ENCODE measurements at regions not wholly inside any gene's neighbourhood (a gene's known extent, or its start where the extent isn't known, plus 50 kb on each side); places are given as distances from the start of the nearest gene placed in this dataset.
"Not testable (repeated sequence)": the region's sequence is repeated elsewhere in the genome, so short reads cannot be mapped to it uniquely, and the experiment has no call there.

DNA sequence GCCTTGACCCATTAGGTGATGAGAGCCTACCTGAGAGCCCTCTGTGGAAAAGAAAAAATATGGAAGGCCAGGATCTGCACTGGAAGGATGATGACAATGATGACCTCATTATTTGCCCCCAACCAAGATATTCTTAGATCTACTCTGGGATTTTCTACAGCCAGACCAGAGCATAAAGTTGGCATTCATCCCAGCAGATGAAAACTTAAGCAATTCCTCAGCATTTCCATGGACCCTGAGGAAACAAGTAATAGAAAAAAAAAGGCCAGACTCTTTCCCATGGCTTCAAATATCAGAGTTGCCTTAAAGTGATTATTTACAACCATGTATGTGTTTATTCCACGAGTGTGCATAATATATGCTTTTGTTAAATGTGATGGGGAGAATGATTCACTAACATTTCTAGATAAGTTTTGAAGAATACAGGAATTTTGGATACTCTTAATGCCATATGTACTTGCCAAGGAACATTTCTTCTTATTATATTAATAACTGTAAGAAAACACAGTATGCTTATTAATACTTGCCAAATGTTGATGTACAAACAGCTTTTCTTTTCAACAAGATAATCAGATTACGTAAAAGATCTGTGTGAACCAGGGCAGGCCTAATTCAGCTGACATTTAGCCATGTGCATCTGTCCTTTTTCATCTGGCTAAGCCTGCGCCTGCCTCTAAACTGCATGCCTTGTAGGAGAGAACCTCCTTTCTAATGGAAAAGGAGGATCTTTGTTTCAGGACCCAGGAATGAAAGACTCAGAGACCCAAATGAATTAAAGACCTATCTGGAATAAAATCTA is 94.8 kb downstream of the ARRDC3 start (continued):
- TF ChIP-seq, protein P1, sequence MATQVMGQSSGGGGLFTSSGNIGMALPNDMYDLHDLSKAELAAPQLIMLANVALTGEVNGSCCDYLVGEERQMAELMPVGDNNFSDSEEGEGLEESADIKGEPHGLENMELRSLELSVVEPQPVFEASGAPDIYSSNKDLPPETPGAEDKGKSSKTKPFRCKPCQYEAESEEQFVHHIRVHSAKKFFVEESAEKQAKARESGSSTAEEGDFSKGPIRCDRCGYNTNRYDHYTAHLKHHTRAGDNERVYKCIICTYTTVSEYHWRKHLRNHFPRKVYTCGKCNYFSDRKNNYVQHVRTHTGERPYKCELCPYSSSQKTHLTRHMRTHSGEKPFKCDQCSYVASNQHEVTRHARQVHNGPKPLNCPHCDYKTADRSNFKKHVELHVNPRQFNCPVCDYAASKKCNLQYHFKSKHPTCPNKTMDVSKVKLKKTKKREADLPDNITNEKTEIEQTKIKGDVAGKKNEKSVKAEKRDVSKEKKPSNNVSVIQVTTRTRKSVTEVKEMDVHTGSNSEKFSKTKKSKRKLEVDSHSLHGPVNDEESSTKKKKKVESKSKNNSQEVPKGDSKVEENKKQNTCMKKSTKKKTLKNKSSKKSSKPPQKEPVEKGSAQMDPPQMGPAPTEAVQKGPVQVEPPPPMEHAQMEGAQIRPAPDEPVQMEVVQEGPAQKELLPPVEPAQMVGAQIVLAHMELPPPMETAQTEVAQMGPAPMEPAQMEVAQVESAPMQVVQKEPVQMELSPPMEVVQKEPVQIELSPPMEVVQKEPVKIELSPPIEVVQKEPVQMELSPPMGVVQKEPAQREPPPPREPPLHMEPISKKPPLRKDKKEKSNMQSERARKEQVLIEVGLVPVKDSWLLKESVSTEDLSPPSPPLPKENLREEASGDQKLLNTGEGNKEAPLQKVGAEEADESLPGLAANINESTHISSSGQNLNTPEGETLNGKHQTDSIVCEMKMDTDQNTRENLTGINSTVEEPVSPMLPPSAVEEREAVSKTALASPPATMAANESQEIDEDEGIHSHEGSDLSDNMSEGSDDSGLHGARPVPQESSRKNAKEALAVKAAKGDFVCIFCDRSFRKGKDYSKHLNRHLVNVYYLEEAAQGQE (IDR thresholded peaks at IDR 0.05): no peak
- TF ChIP-seq E2F6 (IDR thresholded peaks at IDR 0.05; ENCODE audit: borderline replicate concordance, low read depth) (no peak), ELK1 (IDR thresholded peaks at IDR 0.05; ENCODE audit: low read depth, low read length) (no peak), JUN (IDR thresholded peaks at IDR 0.05) (no peak), NR3C1 (IDR thresholded peaks at IDR 0.05) (no peak), HDAC2 (IDR thresholded peaks at IDR 0.05) (no peak), HOXB5 (CRISPR knock-in tag; IDR thresholded peaks at IDR 0.05) (no peak)

DNA sequence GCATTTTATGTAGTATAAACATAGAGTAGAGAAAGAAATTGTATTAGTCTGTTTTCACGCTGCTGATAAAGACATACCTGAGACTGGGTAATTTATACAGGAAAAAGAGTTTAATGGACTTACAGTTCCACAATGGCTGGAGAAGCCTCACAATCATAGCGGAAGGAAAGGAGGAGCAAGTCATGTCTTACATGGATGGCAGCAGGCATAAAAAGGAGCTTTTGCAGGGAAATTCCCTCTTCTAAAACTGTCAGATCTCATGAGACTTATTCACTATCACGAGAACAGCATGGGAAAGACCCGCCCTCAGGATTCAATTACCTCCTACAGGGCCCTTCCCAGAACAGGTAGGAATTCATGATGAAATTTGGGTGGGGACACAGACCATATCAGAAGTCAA is 98.1 kb downstream of the ARRDC3 start:
- POLR2A ChIA-PET; H3K4me2 ChIP-seq; ATAC-seq; H3K9me3 ChIP-seq; FAIRE-seq; H3K4me3 ChIP-seq; DNase-seq (ENCODE audit: low read depth in 1 of 2, low spot score in 1 of 2): not testable (repeated sequence)
- Histone ChIP-seq H3K4me1 (peaks cover 34% of the 10 kb centered on the region), H3K27ac (peak overlapping the region in 1 of 2 experiments; percentile 94; a peak in 3 of 6 replicates)
- WGBS (ENCODE audit: missing lambda C conversion rate): 86% methylated on average over 4 of the region's 4 CpGs
- CTCF ChIA-PET: interaction anchor here (0.6 kb wide), 1 partner anchor 151 kb away, joined by 5 read pairs; no protein-coding TSS in a partner anchor

- Histone ChIP-seq H3K9me3 (peaks cover 4% of the 10 kb centered on the region; the same call in 1 of the 3 replicates), H3K4me1 (peaks cover 38% of the 10 kb centered on the region), H3K4me2 (peak overlapping the region; percentile 35), H3K27ac (peak overlapping the region; percentile 53 to 94), H3K4me3 (no peak overlapping the region)
- POLR2A ChIA-PET: interaction anchor here (0.5 kb wide), 1 partner anchor 317 kb away, joined by 3 read pairs; no protein-coding TSS in a partner anchor
- TF ChIP-seq CHD2 (IDR thresholded peaks at IDR 0.05; ENCODE audit: low read length, partially characterized antibody) (no peak), MAX (IDR thresholded peaks at IDR 0.05) (no peak), NR3C1 (IDR thresholded peaks at IDR 0.05) (no peak), FOSL2 (IDR thresholded peaks at IDR 0.05) (no peak), FOSL2 (CRISPR knock-in tag; IDR thresholded peaks at IDR 0.05) (peak; percentile 42)
- DNase-seq (ENCODE audit: low read depth in 1 of 2, low spot score in 1 of 2) (peak in 1 of 2 experiments; percentile 72), FAIRE-seq (no peak), ATAC-seq (no peak)
- CTCF ChIA-PET: interaction anchor here (0.7 to 0.8 kb wide), 2 partner anchors 9 to 86 kb away, joined by 3 read pairs; no protein-coding TSS in a partner anchor
Observed at GRCh38 chr5:91283899-91284298, 99.2 kb downstream of the ARRDC3 start.

- H3K4me2 ChIP-seq: peak overlapping the region; percentile 35; the same call in 2 of the 3 replicates
- POLR2A ChIA-PET: interaction anchor here (1.0 kb wide), 1 partner anchor 100 kb away, joined by 5 read pairs; the partner anchor contains the start of gene ARRDC3
- peaks cover 4% of the 10 kb centered on the region; the same call in 1 of the 3 replicates for H3K9me3 ChIP-seq
- no peak overlapping the region for H3K4me3 ChIP-seq
- TF ChIP-seq JUNB (IDR thresholded peaks at IDR 0.05) (no peak), FOSL2 (IDR thresholded peaks at IDR 0.05) (no peak), FOSL2 (CRISPR knock-in tag; IDR thresholded peaks at IDR 0.05) (no peak; the same call in 1 of the 2 replicates), ZFP36 (IDR thresholded peaks at IDR 0.05; ENCODE audit: borderline replicate concordance, partially characterized antibody) (no peak)
- TF ChIP-seq, protein P2, sequence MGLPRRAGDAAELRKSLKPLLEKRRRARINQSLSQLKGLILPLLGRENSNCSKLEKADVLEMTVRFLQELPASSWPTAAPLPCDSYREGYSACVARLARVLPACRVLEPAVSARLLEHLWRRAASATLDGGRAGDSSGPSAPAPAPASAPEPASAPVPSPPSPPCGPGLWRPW (IDR thresholded peaks at IDR 0.05): no peak
- CTCF ChIA-PET: interaction anchor here (0.7 to 1.1 kb wide), 2 partner anchors 17 to 87 kb away, joined by 3 read pairs; no protein-coding TSS in a partner anchor
- WGBS (ENCODE audit: missing lambda C conversion rate): 82% methylated on average over 4 of the region's 4 CpGs
- DNase-seq (ENCODE audit: low read depth in 1 of 2, low spot score in 1 of 2) (no peak), FAIRE-seq (no peak), ATAC-seq (no peak)
- H3K27ac ChIP-seq: peak overlapping the region; percentile 53 to 94
- H3K4me1 ChIP-seq: peaks cover 39% of the 10 kb centered on the region
Observed at GRCh38 chr5:91283326-91283725, 99.8 kb downstream of the ARRDC3 start.
